Esophagus squamous epithelium (tissue), 5 donors: ENCODE measurements at regions not wholly inside any gene's neighbourhood (a gene's known extent, or its start where the extent isn't known, plus 50 kb on each side); places are given as distances from the start of the nearest gene placed in this dataset.

Experiments
- DNase-seq: peaks from one replicate; lab custom pipeline; 2025; lab: John Stamatoyannopoulos, UW
- H3K27ac ChIP-seq, 4 donors: fragments of 200-600 bp; sonication (generic); one replicate each; pipeline ENCODE4 v1.5.1; 2016 to 2019; ENCODE audit warnings: mild to moderate bottlenecking in 1 of 4
- H3K27me3 ChIP-seq, 4 donors: fragments of 200-600 bp; sonication (generic); 1 replicate in 3 of 4; 2 replicates in 1 of 4; pipeline versions ENCODE4 v1.5.1 to v1.6.0; 2017 to 2021; ENCODE audit warnings: antibody characterized with exemption in 1 of 4
- H3K36me3 ChIP-seq, 3 donors: fragments of 200-600 bp; sonication (generic); one replicate each; pipeline ENCODE4 v1.5.1; 2016 to 2019
- H3K4me1 ChIP-seq, 3 donors: fragments of 200-600 bp; sonication (generic); one replicate each; pipeline ENCODE4 v1.5.1; 2017 to 2019
- H3K4me3 ChIP-seq, 4 donors: fragments of 200-600 bp; sonication (generic); 1 replicate in 3 of 4; 2 replicates in 1 of 4; pipeline ENCODE4 v1.5.1; 2016 to 2019; ENCODE audit warnings: mild to moderate bottlenecking in 2 of 4, moderate library complexity in 1 of 4
- H3K9me3 ChIP-seq, 3 donors: fragments of 200-600 bp; sonication (generic); one replicate each; pipeline ENCODE4 v1.5.1; 2016 to 2019
- POLR2A ChIP-seq, 4 donors: fragments of 450-650 bp; IDR thresholded peaks; one replicate each; pipeline ENCODE4 v1.6.1; 2017; ENCODE audit warnings: antibody characterized with exemption in 4 of 4, mild to moderate bottlenecking in 4 of 4, moderate library complexity in 3 of 4
- WGBS, 2 donors: methylation state at CpG; one replicate each; pipeline ENCODE4 v1.1.5; 2018; 5-methylcytosine and 5-hydroxymethylcytosine counted together
- intact Hi-C: fragments of 100-400 bp; cut with DNase I; formaldehyde crosslinking; loops from one replicate; pipeline ENCODE4 v1.15.0; 2022
- TF ChIP-seq, protein P1 (sequence below), 6 experiments: fragments of 450-650 bp in 4 of 6; fragments of 200-600 bp in 2 of 6; sonication (generic) in 2 of 6; IDR thresholded peaks; one replicate each; pipeline ENCODE4 v1.5.1; 2016 to 2019; ENCODE audit warnings: antibody characterized with exemption in 6 of 6, mild to moderate bottlenecking in 4 of 6, moderate library complexity in 4 of 6
- donor health status: DM: yes; HTN: yes; CAD: no.

DNA sequence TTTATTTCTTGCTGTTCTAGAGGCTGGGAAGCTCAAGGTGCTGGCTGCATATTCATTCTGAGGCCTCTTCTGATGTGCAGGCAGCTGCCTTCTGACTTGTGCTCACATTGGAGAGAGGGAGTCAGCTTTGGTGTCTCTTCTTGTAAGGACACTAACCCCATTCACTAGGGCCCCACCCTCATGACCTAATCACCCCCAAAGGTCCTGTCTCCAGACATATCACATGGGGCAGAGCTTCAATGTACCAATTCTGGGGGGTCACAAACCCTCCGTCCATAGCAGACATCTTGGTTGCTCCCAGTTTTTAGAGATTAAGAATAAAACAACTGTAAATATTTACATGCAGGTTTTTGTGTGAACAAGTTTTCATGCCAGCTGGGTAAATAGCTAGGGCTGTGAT lies 109.1 kb downstream of the RTP5 start:
- H3K27ac ChIP-seq = no peak overlapping the region
- H3K4me1 ChIP-seq = no peaks in the 10 kb centered on the region
- 92% methylated on average over 1 of the region's 1 CpG for WGBS, 2 donors
- H3K4me3 ChIP-seq = no peak overlapping the region
- H3K27me3 ChIP-seq = no peaks in the 10 kb centered on the region
- intact Hi-C loops = no loop called here
- no peaks in the 10 kb centered on the region for H3K9me3 ChIP-seq
- no peak for TF ChIP-seq POLR2A (IDR thresholded peaks at IDR 0.05)
- TF ChIP-seq, protein P1, sequence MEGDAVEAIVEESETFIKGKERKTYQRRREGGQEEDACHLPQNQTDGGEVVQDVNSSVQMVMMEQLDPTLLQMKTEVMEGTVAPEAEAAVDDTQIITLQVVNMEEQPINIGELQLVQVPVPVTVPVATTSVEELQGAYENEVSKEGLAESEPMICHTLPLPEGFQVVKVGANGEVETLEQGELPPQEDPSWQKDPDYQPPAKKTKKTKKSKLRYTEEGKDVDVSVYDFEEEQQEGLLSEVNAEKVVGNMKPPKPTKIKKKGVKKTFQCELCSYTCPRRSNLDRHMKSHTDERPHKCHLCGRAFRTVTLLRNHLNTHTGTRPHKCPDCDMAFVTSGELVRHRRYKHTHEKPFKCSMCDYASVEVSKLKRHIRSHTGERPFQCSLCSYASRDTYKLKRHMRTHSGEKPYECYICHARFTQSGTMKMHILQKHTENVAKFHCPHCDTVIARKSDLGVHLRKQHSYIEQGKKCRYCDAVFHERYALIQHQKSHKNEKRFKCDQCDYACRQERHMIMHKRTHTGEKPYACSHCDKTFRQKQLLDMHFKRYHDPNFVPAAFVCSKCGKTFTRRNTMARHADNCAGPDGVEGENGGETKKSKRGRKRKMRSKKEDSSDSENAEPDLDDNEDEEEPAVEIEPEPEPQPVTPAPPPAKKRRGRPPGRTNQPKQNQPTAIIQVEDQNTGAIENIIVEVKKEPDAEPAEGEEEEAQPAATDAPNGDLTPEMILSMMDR (IDR thresholded peaks at IDR 0.05) = no peak
- H3K36me3 ChIP-seq = peaks cover 0 to 5% (median 0%) of the 10 kb centered on the region in 3 donors
- DNase-seq = no peak

- Histone ChIP-seq H3K9me3 (no peaks in the 10 kb centered on the region), H3K36me3 (peaks cover 0 to 5% (median 0%) of the 10 kb centered on the region in 3 donors), H3K27ac (no peak overlapping the region), H3K4me1 (no peaks in the 10 kb centered on the region), H3K27me3 (no peaks in the 10 kb centered on the region), H3K4me3 (no peak overlapping the region)
- 70 to 76% methylated on average over 5 to 6 of the region's 6 CpGs for WGBS, 2 donors
- TF ChIP-seq POLR2A (IDR thresholded peaks at IDR 0.05) = no peak
- TF ChIP-seq, protein P1 (IDR thresholded peaks at IDR 0.05) = no peak
- intact Hi-C loops = no loop called here
- no peak for DNase-seq
Observed at GRCh38 chr2:241980193-241980592, 110.7 kb downstream of the RTP5 start.

GRCh38 chr2:241981076-241981700 lies 111.7 kb downstream of the RTP5 start:
- 86 to 93% methylated on average over 11 to 12 of the region's 24 CpGs for WGBS, 2 donors
- Histone ChIP-seq H3K27ac (no peak overlapping the region), H3K9me3 (no peaks in the 10 kb centered on the region), H3K27me3 (no peaks in the 10 kb centered on the region), H3K4me3 (no peak overlapping the region), H3K4me1 (no peaks in the 10 kb centered on the region), H3K36me3 (peaks cover 0 to 5% (median 0%) of the 10 kb centered on the region in 3 donors)
- TF ChIP-seq POLR2A (IDR thresholded peaks at IDR 0.05) = no peak
- intact Hi-C loops = no loop called here
- no peak for DNase-seq

DNA sequence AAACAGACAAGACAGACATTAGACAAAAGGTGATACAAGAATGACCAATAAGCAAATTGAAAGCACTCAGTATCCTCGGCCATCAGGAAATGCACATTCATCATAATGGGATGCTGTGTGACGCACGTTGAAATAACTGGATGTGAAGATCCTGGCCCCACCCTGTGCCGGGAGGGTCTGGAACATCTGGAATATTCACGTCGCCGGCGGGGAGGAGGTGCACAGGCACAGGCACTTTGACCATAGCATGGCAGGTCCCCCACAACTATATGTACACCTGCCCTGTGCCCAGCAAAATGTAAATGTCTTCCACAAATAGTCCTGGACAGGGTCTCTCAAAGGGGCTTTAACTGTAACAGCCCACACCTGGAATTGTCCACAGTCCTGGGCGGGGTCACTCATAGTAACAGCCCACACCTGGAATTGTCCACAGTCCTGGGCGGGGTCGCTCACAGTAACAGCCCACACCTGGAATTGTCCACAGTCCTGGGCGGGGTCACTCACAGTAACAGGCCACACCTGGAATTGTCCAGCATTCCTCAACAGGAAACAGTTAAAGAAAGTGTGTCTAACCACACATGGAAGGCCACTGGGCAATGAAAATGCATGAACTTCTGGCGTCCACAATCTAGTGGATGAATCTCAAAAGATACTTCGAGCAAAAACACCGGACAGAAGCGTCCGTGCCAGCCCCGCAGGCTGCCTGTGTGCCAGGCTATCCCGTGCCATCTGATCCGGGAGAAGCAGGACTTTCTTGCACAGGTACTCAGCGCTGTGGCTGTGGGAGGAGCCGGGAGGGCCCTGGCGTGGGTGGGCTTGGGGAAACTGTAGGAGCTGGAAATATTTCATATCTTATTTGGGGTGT lies 113.4 kb downstream of the RTP5 start:
- peaks cover 0 to 5% (median 0%) of the 10 kb centered on the region in 3 donors for H3K36me3 ChIP-seq
- H3K9me3 ChIP-seq = no peaks in the 10 kb centered on the region
- TF ChIP-seq, protein P1 (IDR thresholded peaks at IDR 0.05) = no peak
- TF ChIP-seq POLR2A (IDR thresholded peaks at IDR 0.05) = no peak
- no peaks in the 10 kb centered on the region for H3K27me3 ChIP-seq
- H3K27ac ChIP-seq = no peak overlapping the region
- H3K4me1 ChIP-seq = no peaks in the 10 kb centered on the region
- intact Hi-C loops = no loop called here
- H3K4me3 ChIP-seq = no peak overlapping the region
- DNase-seq = no peak
- WGBS, 2 donors = 81 to 86% methylated on average over 21 to 22 of the region's 23 CpGs

GRCh38 chr2:241983571-241984270 lies 114.2 kb downstream of the RTP5 start:
- peaks cover 0 to 3% (median 0%) of the 10 kb centered on the region in 3 donors for H3K36me3 ChIP-seq

More at GRCh38 chr2:241983571-241984270, 114.2 kb downstream of the RTP5 start:
- no peaks in the 10 kb centered on the region for H3K4me1 ChIP-seq
- no peak overlapping the region for H3K4me3 ChIP-seq
- no peak for TF ChIP-seq POLR2A (IDR thresholded peaks at IDR 0.05)
- TF ChIP-seq, protein P1 (IDR thresholded peaks at IDR 0.05) = no peak
- no peak overlapping the region for H3K27ac ChIP-seq
- H3K9me3 ChIP-seq = no peaks in the 10 kb centered on the region
- WGBS, 2 donors = 80 to 89% methylated on average over 12 to 15 of the region's 22 CpGs
- no peaks in the 10 kb centered on the region for H3K27me3 ChIP-seq
- no peak for DNase-seq
- intact Hi-C loops = no loop called here
